GM12865 (cell line): ENCODE measurements at regions not wholly inside any gene's neighbourhood (a gene's known extent, or its start where the extent isn't known, plus 50 kb on each side); places are given as distances from the start of the nearest gene placed in this dataset.
"Not testable (repeated sequence)": the region's sequence is repeated elsewhere in the genome, so short reads cannot be mapped to it uniquely, and the experiment has no call there.

Source experiments
- DNase-seq: peaks from one replicate; pipeline ENCODE4 v3.0.0; 2010; ENCODE audit warnings: low read depth
- H3K4me3 ChIP-seq: 2 replicates; pipeline ENCODE4 v1.5.1; 2011; ENCODE audit warnings: mild to moderate bottlenecking, low read depth, low read length, control low read depth
- CTCF ChIP-seq: IDR thresholded peaks from 2 replicates; pipeline ENCODE4 v1.5.1; 2011; ENCODE audit warnings: low read length, control low read depth, low read depth, inconsistent platforms; ENCODE audit not compliant: insufficient read depth; ENCODE audit errors: missing control alignments

DNA sequence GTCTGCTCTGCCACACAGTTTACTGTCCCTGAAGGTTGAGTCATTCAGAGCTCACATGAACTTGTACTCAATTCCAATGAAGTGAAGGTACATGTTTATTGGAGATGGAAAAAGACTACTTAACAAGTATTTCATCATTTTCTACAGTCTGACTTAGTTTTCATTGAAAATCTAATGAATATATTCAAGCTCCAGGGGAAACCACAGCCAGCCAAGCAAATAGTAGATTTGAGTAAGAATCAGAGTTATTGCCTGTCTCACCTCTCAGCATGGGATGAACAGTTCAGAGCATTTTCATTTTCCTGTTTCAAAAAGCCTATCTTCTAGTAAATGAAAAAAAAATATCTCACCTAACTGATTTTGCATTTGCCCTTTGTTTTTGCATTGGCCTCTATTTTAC, 1249.4 kb upstream of the DIAPH2 start:
- no peak overlapping the region for H3K4me3 ChIP-seq
- TF ChIP-seq CTCF, result no peak
- DNase-seq, result no peak

- TF ChIP-seq CTCF, result no peak
- DNase-seq, result no peak
- no peak overlapping the region for H3K4me3 ChIP-seq
Measured at GRCh38 chrX:95441836-95442235, 1242.8 kb upstream of the DIAPH2 start.

GRCh38 chrX:95484781-95485180, 1199.9 kb upstream of the DIAPH2 start:
- TF ChIP-seq CTCF, result no peak
- no peak for DNase-seq
- no peak overlapping the region for H3K4me3 ChIP-seq

DNA sequence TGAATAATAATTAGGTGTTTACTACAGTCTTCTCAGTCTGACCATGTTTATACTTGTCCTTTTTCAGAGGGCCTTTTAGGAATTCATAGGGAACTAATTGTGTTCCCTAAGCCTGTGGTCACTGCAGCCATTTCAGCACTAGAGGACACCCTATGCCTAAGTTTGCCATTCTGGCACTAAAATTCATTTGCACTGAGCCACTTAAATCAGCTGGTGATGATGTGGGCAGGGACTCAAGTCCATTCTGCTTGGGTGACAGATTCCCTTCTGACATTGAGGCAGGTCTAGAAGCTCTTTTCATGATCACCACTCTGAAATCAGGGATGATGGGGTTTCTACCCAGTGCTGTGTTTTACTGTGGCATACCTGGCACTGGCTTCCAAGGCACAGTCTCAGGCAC, 1178.9 kb upstream of the DIAPH2 start:
- DNase-seq, result no peak
- no peak for TF ChIP-seq CTCF
- H3K4me3 ChIP-seq, result no peak overlapping the region

DNA sequence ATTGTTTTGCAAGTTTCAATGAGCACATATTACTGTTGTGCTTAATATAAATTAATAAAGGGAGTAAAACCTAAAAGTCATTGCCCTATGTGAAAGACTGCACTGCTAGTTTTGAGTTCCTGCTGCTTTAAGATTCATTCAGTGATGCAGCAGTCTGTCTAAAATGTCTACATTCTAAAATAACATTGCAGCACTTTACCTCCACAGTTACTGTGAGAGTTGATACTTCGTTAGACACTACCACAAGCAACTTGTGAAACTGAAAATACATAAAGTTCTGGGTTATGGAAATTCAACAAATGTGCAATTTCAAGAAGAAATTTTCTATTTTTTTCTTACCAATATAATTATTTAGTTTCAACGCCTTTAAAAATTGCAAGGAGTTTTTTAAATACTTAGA, 1175.2 kb upstream of the DIAPH2 start:
- DNase-seq, result no peak
- no peak for TF ChIP-seq CTCF
- H3K4me3 ChIP-seq, result no peak overlapping the region

DNA sequence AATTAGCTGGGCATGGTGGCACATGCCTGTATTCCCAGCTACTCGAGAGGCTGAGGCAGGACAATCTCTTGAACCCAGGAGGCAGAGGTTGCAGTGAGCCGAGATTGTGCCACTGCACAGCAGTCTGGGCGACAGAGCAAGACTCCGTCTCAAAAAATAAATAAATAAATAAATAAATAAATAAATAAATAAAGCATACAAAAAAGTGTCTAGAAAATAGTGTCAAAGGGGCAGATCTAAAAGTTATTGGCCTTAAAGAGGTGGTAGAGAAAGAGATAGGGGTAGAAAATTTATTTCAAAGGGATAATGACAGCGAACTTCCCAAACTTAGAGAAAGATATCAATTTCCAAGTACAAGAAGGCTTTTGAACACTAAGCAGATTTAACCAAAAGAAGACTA, 1160.6 kb upstream of the DIAPH2 start:
- DNase-seq, H3K4me3 ChIP-seq: not testable (repeated sequence)

GRCh38 chrX:95536111-95536510, 1148.5 kb upstream of the DIAPH2 start:
- TF ChIP-seq CTCF, result no peak
- no peak overlapping the region for H3K4me3 ChIP-seq
- DNase-seq, result no peak

- no peak overlapping the region for H3K4me3 ChIP-seq
- TF ChIP-seq CTCF, result no peak
- DNase-seq, result no peak
Measured at GRCh38 chrX:95536661-95537060, 1148.0 kb upstream of the DIAPH2 start.
